SK-N-MC (cell line): ENCODE measurements at regions not wholly inside any gene's neighbourhood (a gene's known extent, or its start where the extent isn't known, plus 50 kb on each side); places are given as distances from the start of the nearest gene placed in this dataset.

Source experiments
- EZH2 ChIP-seq: fragments of 200-600 bp; sonication (generic); IDR thresholded peaks from one replicate; pipeline ENCODE4 v1.6.1; 2017; ENCODE audit warnings: antibody characterized with exemption
- POLR2AphosphoS5 ChIP-seq: IDR thresholded peaks from 2 replicates; pipeline ENCODE4 v1.6.1; 2012; ENCODE audit warnings: mild to moderate bottlenecking, low read depth, low read length, borderline replicate concordance

- TF ChIP-seq EZH2 (no peak), POLR2AphosphoS5 (no peak)
Observed at GRCh38 chrX:39167791-39168190, 366.5 kb downstream of the MID1IP1 start.
